UCSD-AML1 (cell line): ENCODE measurements at regions not wholly inside any gene's neighbourhood (a gene's known extent, or its start where the extent isn't known, plus 50 kb on each side); places are given as distances from the start of the nearest gene placed in this dataset.

Source experiments
- DNase-seq: peaks from one replicate; lab custom pipeline; 2025; ENCODE audit not compliant: unreplicated experiment; lab: John Stamatoyannopoulos, UW

GRCh38 chr3:174767853-174768382 is 91.2 kb upstream of the NAALADL2 start:
- DNase-seq, result no peak

DNA sequence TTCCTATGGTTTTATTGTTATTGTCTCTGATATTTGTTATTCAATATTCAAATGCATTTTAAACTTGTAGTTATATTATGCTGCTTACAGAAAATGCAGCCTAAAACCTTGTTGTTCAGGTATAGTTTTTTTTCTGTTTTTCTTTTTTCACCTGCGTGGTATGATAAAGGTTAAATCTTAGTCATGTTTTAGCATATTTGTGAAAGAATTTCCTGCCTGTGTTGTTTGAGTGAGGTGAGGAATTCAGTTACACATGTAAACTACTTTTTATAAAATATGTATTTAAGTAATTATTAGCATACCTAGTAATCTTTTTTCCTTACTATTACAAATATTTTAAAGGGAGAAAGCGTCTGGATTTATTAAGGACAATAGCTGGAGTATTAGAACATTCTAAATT is 90.0 kb upstream of the NAALADL2 start:
- no peak for DNase-seq

DNA sequence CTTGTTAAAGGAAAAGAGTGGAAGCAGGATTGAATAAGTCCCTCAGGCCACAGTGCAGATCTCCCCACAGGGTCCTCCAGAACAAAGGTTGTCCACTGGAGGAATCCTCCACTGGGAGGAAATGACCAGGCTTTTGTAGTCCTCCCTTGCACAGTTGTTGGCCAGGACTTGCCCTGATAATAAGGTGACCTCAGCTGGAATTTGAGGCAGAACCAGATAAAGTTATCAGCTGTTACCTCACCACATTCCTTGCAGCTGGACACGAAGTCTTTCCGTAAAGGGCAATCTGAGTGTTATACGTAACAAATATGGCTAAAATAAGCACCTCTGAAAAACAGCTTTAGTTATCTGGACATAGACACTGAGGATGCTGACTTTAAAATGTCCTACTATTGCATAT is 83.5 kb upstream of the NAALADL2 start:
- DNase-seq, result no peak

DNA sequence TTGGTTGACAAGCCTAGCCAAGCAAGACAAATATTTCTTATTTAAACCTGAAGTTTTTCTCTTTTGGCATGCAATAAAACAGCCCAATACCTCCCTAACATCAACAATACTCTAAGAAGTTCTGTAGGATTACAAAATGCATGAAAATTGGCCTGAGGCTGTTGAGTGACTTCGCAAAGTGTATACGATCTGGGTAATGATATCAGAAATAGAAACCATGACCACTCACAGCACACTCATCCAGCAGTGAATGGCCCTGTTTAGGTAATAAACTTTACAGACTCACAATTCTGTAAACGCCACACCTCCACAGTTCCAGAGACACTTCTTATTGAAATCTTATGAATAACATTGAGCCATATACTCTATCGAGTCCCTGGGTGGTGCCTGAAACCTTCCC is 83.0 kb upstream of the NAALADL2 start:
- no peak for DNase-seq

- no peak for DNase-seq
These were observed 82.5 kb upstream of the NAALADL2 start for GRCh38 chr3:174776636-174777035.

DNA sequence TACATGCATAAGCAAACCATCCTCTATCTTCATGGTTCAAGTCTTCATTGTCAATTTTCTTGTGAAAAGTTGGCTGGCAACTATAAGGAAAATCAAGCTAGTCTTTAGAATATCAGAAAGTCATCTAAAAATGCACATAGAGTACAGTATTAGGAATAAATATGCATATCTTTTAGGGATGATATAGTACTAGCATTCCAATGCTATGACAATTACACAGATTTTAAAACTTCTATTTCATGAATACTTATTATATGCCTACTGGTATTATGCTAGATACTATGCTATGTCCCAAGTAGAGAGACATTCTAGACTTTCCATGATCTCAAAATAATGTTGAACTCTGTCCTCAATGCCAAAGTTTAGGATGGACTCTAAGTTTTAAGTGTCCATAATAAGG is 81.3 kb upstream of the NAALADL2 start:
- DNase-seq, result no peak

DNA sequence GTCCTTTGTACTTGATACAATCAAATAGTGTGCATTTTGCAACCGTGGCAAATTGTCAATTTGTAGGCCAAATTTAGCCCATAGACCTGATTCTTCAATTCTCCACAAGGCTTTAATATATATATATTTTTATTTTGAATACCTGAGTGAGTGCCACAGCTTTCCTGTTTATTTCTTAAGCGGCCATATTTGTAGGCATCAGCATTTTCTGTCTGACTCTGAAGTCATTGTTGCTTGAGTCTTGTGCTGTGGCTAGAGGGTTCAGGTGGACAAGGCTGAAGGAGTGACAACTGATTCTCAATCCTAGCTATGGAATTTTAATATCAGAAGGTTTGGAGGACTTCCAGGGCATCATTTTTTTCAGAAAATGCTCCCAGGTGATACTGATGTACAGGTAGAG is 75.6 kb upstream of the NAALADL2 start:
- DNase-seq, result no peak

DNA sequence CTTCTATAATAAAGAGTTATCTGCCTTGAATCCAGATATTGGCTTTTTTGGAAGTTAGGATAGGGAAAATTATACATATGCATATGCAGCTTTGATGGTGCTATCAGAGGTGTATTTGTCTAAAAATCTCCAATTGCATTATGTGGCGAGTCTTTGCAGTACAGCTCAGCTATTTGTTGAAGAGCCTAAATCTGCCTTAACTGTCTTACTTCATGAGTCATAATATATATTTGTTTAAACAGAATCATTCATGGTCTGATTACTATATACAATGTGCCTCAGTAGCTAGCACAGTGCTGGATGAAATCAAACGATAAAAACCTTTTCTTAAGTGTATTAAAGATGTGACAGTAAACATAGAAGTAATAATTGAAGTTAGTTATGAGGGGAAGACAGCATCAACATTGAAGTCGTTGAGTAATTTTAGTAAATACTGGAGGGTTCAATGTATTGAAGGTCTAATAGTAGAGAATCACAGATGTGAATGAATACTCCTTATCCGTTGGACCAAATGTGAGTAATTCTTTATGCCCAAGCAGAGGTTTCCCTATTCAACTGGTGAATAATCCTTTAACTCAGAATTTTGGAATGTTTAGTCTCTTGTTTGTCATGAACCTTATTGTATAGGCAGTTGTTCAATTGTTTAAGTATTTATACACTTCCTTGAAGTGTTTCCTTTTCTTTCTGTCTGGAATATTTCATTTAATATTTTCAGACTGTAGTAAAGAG is 74.8 kb upstream of the NAALADL2 start:
- no peak for DNase-seq

DNA sequence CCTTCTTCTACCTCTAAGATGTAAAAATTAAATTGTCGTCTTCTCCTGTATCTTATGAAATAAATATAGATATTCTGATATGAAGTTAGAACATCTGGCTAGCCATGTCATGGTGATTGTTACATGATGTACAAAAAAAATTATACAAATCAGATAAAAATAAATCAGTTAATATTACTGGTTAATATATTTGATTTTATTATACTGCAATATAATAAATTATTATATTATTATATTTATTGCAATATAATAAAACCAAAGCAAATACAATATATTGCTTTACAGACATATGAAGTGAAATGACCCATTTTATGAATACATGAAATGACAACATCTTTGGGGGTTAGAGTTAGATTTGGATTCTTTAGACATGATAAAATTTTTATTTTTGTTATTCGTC is 72.3 kb upstream of the NAALADL2 start:
- no peak for DNase-seq

GRCh38 chr3:174791161-174791560 is 68.0 kb upstream of the NAALADL2 start:
- DNase-seq, result no peak

- DNase-seq, result no peak
These were observed 66.3 kb upstream of the NAALADL2 start for GRCh38 chr3:174792864-174793263.
